ENCODE measurements at regions not wholly inside any gene's neighbourhood (a gene's known extent, or its start where the extent isn't known, plus 50 kb on each side); places are given as distances from the start of the nearest gene placed in this dataset.

GRCh38 chr14:97458255-97458654, 661.1 kb downstream of the VRK1 start:
- POLR2A ChIA-PET = no interaction called here
- CTCF ChIA-PET = no interaction called here
- DNase-seq (ENCODE audit: low read depth, low spot score) = no peak
- no peak overlapping the region for H3K4me3 ChIP-seq (ENCODE audit: low read depth, low read length)
- TF ChIP-seq CTCF (IDR thresholded peaks at IDR 0.05; ENCODE audit: insufficient read depth, low read length, missing control alignments) = no peak

GRCh38 chr14:97458661-97459579, 661.7 kb downstream of the VRK1 start:
- ChIA-PET CTCF (no interaction called here), POLR2A (no interaction called here)
- no peak overlapping the region for H3K4me3 ChIP-seq (ENCODE audit: low read depth, low read length)
- DNase-seq (ENCODE audit: low read depth, low spot score) = no peak
- TF ChIP-seq CTCF (IDR thresholded peaks at IDR 0.05; ENCODE audit: insufficient read depth, low read length, missing control alignments) = no peak

- no peak for DNase-seq (ENCODE audit: low read depth, low spot score)
- ChIA-PET CTCF (no interaction called here), POLR2A (no interaction called here)
- no peak overlapping the region for H3K4me3 ChIP-seq (ENCODE audit: low read depth, low read length)
- no peak for TF ChIP-seq CTCF (IDR thresholded peaks at IDR 0.05; ENCODE audit: insufficient read depth, low read length, missing control alignments)
Measured at GRCh38 chr14:97462081-97462480, 664.9 kb downstream of the VRK1 start.

GRCh38 chr14:97468220-97468619, 671.0 kb downstream of the VRK1 start:
- no peak for TF ChIP-seq CTCF (IDR thresholded peaks at IDR 0.05; ENCODE audit: insufficient read depth, low read length, missing control alignments)
- ChIA-PET CTCF (no interaction called here), POLR2A (no interaction called here)
- no peak overlapping the region for H3K4me3 ChIP-seq (ENCODE audit: low read depth, low read length)
- DNase-seq (ENCODE audit: low read depth, low spot score) = no peak

GRCh38 chr14:97477353-97477752, 680.2 kb downstream of the VRK1 start:
- CTCF ChIA-PET = no interaction called here
- POLR2A ChIA-PET = no interaction called here
- H3K4me3 ChIP-seq (ENCODE audit: low read depth, low read length) = no peak overlapping the region
- DNase-seq (ENCODE audit: low read depth, low spot score) = no peak
- TF ChIP-seq CTCF (IDR thresholded peaks at IDR 0.05; ENCODE audit: insufficient read depth, low read length, missing control alignments) = no peak

- POLR2A ChIA-PET = no interaction called here
- no peak for TF ChIP-seq CTCF (IDR thresholded peaks at IDR 0.05; ENCODE audit: insufficient read depth, low read length, missing control alignments)
- CTCF ChIA-PET = no interaction called here
- DNase-seq (ENCODE audit: low read depth, low spot score) = no peak
- no peak overlapping the region for H3K4me3 ChIP-seq (ENCODE audit: low read depth, low read length)
Measured at GRCh38 chr14:97485201-97485600, 688.0 kb downstream of the VRK1 start.

All from AG04449 (cell line).